Thyroid gland (tissue), 4 donors: ENCODE measurements at regions not wholly inside any gene's neighbourhood (a gene's known extent, or its start where the extent isn't known, plus 50 kb on each side); places are given as distances from the start of the nearest gene placed in this dataset.

ENCODE experiments used
- CTCF ChIP-seq, 6 experiments: fragments of 200-600 bp in 3 of 6; fragments of 450-650 bp in 3 of 6; sonication (generic) in 3 of 6; IDR thresholded peaks; one replicate each; pipeline ENCODE4 v1.5.1; 2016 to 2019; ENCODE audit warnings: antibody characterized with exemption in 6 of 6, mild to moderate bottlenecking in 2 of 6, inconsistent platforms in 1 of 6, moderate library complexity in 1 of 6
- POLR2A ChIP-seq, 2 donors: fragments of 450-650 bp; IDR thresholded peaks; one replicate each; pipeline ENCODE4 v1.6.1; 2017; ENCODE audit warnings: antibody characterized with exemption in 2 of 2, mild to moderate bottlenecking in 2 of 2, moderate library complexity in 1 of 2

DNA sequence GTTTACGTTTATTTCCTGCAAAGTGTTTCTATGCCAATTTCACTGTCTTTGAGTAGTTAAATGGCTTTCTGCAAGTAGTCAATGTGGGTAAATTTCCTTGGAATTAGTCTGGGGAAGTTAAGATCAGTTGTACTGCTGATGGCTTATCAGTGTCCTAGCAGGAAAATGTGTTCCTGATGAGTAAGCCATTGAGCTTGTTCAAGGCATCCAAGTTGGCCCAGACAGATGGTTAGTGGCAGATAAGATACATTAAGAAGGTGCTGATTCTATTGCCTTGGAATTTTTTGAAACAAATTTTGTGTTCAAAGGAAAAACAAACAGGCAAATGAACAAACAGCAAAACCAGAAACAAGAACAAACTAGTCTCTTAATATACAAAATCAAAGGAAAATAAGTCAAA lies 258.4 kb downstream of the MAP2K6 start:
- TF ChIP-seq CTCF (IDR thresholded peaks at IDR 0.05) (no peak), POLR2A (IDR thresholded peaks at IDR 0.05) (no peak)
